Upper lobe of left lung (tissue), 6 donors: ENCODE measurements at regions not wholly inside any gene's neighbourhood (a gene's known extent, or its start where the extent isn't known, plus 50 kb on each side); places are given as distances from the start of the nearest gene placed in this dataset.

Experiments
- ATAC-seq, 2 donors: fragments of 200-7000 bp; cut with Tn5 transposase; one replicate each; pipeline ENCODE4 v1.9.1; 2022; ENCODE audit warnings: mild to moderate bottlenecking in 2 of 2, moderate library complexity in 2 of 2; ENCODE audit not compliant: low FRiP score in 2 of 2
- DNase-seq, 2 donors: peaks; one replicate each; pipeline ENCODE4 v3.0.0-alpha.2; 2019 to 2020
- H3K27ac ChIP-seq, 4 donors: fragments of 200-600 bp; sonication (generic); one replicate each; pipeline ENCODE4 v1.5.1; 2016 to 2019
- H3K27me3 ChIP-seq, 4 donors: fragments of 200-600 bp; sonication (generic); one replicate each; pipeline ENCODE4 v1.5.1; 2017 to 2019
- H3K36me3 ChIP-seq, 4 donors: fragments of 200-600 bp; sonication (generic); one replicate each; pipeline ENCODE4 v1.5.1; 2016 to 2019
- H3K4me1 ChIP-seq, 4 donors: fragments of 200-600 bp; sonication (generic); one replicate each; pipeline ENCODE4 v1.5.1; 2018 to 2019
- H3K4me3 ChIP-seq, 4 donors: fragments of 200-600 bp; sonication (generic); one replicate each; pipeline ENCODE4 v1.5.1; 2017 to 2019; ENCODE audit warnings: mild to moderate bottlenecking in 2 of 4, moderate library complexity in 1 of 4
- H3K9me3 ChIP-seq, 4 donors: fragments of 200-600 bp; sonication (generic); one replicate each; pipeline ENCODE4 v1.5.1; 2018 to 2019
- CTCF ChIP-seq, 6 experiments: fragments of 450-650 bp in 4 of 6; fragments of 200-600 bp in 2 of 6; sonication (generic) in 2 of 6; IDR thresholded peaks; one replicate each; pipeline ENCODE4 v1.5.1; 2016 to 2019; ENCODE audit warnings: antibody characterized with exemption in 6 of 6
- EP300 ChIP-seq, 4 donors: sonication (generic); formaldehyde crosslinking; IDR thresholded peaks; one replicate each; pipeline ENCODE4 v1.5.1; 2017; ENCODE audit warnings: antibody characterized with exemption in 4 of 4, control low read depth in 2 of 4
- POLR2A ChIP-seq, 4 donors: fragments of 450-650 bp; IDR thresholded peaks; one replicate each; pipeline ENCODE4 v1.5.1; 2016 to 2017; ENCODE audit warnings: antibody characterized with exemption in 4 of 4, mild to moderate bottlenecking in 2 of 4
- POLR2AphosphoS5 ChIP-seq, 2 donors: sonication (generic); formaldehyde crosslinking; IDR thresholded peaks; one replicate each; pipeline ENCODE4 v1.5.1; 2017; ENCODE audit warnings: antibody characterized with exemption in 2 of 2
- WGBS, 2 donors: methylation state at CpG; one replicate each; pipeline ENCODE4 v1.1.5; 2017 to 2018; 5-methylcytosine and 5-hydroxymethylcytosine counted together
- donor health status: DM: no; HTN: no; CAD: no; lungs with moderate emphysema.
- donor health status: DM: no; HTN: yes; CAD: no; lungs with severe emphysema.

GRCh38 chr3:117463276-117464115 is 753.9 kb downstream of the TUSC7 start:
- TF ChIP-seq POLR2AphosphoS5 (IDR thresholded peaks at IDR 0.05) (no peak), EP300 (IDR thresholded peaks at IDR 0.05) (no peak), CTCF (IDR thresholded peaks at IDR 0.05) (no peak), POLR2A (IDR thresholded peaks at IDR 0.05) (no peak)

GRCh38 chr3:117471831-117472230 is 762.3 kb downstream of the TUSC7 start:
- DNase-seq: no peak
- no peaks in the 10 kb centered on the region for H3K36me3 ChIP-seq
- H3K4me3 ChIP-seq: no peak overlapping the region
- ATAC-seq: no peak
- H3K27me3 ChIP-seq: no peaks in the 10 kb centered on the region
- no peak overlapping the region for H3K27ac ChIP-seq
- no peak for TF ChIP-seq POLR2A (IDR thresholded peaks at IDR 0.05)
- no peak for TF ChIP-seq POLR2AphosphoS5 (IDR thresholded peaks at IDR 0.05)
- no peak for TF ChIP-seq EP300 (IDR thresholded peaks at IDR 0.05)
- no peak for TF ChIP-seq CTCF (IDR thresholded peaks at IDR 0.05)
- H3K4me1 ChIP-seq: no peaks in the 10 kb centered on the region
- H3K9me3 ChIP-seq: no peaks in the 10 kb centered on the region
- WGBS, 2 donors: 0% methylated on average over 1 of the region's 1 CpG

More at GRCh38 chr3:117463276-117464115, 753.9 kb downstream of the TUSC7 start:
- ATAC-seq: no peak
- DNase-seq: no peak
- Histone ChIP-seq H3K4me3 (no peak overlapping the region), H3K4me1 (no peaks in the 10 kb centered on the region), H3K36me3 (no peaks in the 10 kb centered on the region), H3K27me3 (no peaks in the 10 kb centered on the region), H3K27ac (no peak overlapping the region), H3K9me3 (no peaks in the 10 kb centered on the region)
- WGBS, 2 donors: 74 to 81% methylated on average over 1 of the region's 1 CpG

GRCh38 chr3:117473981-117474538 is 764.5 kb downstream of the TUSC7 start:
- TF ChIP-seq POLR2A (IDR thresholded peaks at IDR 0.05): no peak
- TF ChIP-seq EP300 (IDR thresholded peaks at IDR 0.05): no peak
- no peak for TF ChIP-seq CTCF (IDR thresholded peaks at IDR 0.05)
- TF ChIP-seq POLR2AphosphoS5 (IDR thresholded peaks at IDR 0.05): no peak
- Histone ChIP-seq H3K4me1 (no peaks in the 10 kb centered on the region), H3K4me3 (no peak overlapping the region), H3K27me3 (no peaks in the 10 kb centered on the region), H3K9me3 (no peaks in the 10 kb centered on the region), H3K36me3 (no peaks in the 10 kb centered on the region), H3K27ac (no peak overlapping the region)
- no peak for ATAC-seq
- no peak for DNase-seq
- WGBS, 2 donors: 45 to 68% methylated on average over 8 of the region's 8 CpGs

GRCh38 chr3:117476572-117476971 is 767.0 kb downstream of the TUSC7 start:
- no peak for TF ChIP-seq CTCF (IDR thresholded peaks at IDR 0.05)
- TF ChIP-seq POLR2AphosphoS5 (IDR thresholded peaks at IDR 0.05): no peak
- TF ChIP-seq EP300 (IDR thresholded peaks at IDR 0.05): no peak
- DNase-seq: no peak
- Histone ChIP-seq H3K4me1 (no peaks in the 10 kb centered on the region), H3K27ac (no peak overlapping the region), H3K9me3 (no peaks in the 10 kb centered on the region), H3K36me3 (no peaks in the 10 kb centered on the region), H3K4me3 (no peak overlapping the region), H3K27me3 (no peaks in the 10 kb centered on the region)
- WGBS, 2 donors: 44 to 84% methylated on average over 2 of the region's 2 CpGs
- ATAC-seq: no peak
